ENCODE measurements at regions not wholly inside any gene's neighbourhood (a gene's known extent, or its start where the extent isn't known, plus 50 kb on each side); places are given as distances from the start of the nearest gene placed in this dataset.

GRCh38 chr12:90243211-90243610 lies 534.6 kb upstream of the ATP2B1 start:
- Histone ChIP-seq H3K36me3 (ENCODE audit: control insufficient read depth in 4 of 4, insufficient read depth in 3 of 4, low read depth in 1 of 4, low read length in 3 of 4) (no peaks in the 10 kb centered on the region), H3K9me3 (ENCODE audit: control insufficient read depth in 4 of 4, low read length in 3 of 4) (no peaks in the 10 kb centered on the region), H3K4me3 (ENCODE audit: low read depth in 1 of 3, low read length in 3 of 3) (no peak overlapping the region), H3K4me1 (ENCODE audit: control insufficient read depth in 4 of 4, insufficient read depth in 4 of 4, low read length in 3 of 4) (no peaks in the 10 kb centered on the region), H3K27ac (ENCODE audit: low read depth in 1 of 2, low read length in 2 of 2) (no peak overlapping the region), H3K9ac (ENCODE audit: low read depth in 1 of 2, low read length in 2 of 2) (no peak overlapping the region), H3K27me3 (ENCODE audit: control insufficient read depth in 4 of 4, insufficient read depth in 4 of 4, low read length in 3 of 4) (no peaks in the 10 kb centered on the region)
- 94% methylated on average over 4 of the region's 4 CpGs for WGBS
- TF ChIP-seq RXRA (IDR thresholded peaks at IDR 0.05) (no peak), CTCF (IDR thresholded peaks at IDR 0.05; ENCODE audit: low read depth, low read length, missing input control) (no peak), HNF4A (conservative IDR thresholded peaks at IDR 0.05) (no peak), NR2F2 (IDR thresholded peaks at IDR 0.05) (no peak), JUND (IDR thresholded peaks at IDR 0.05) (no peak), GABPA (IDR thresholded peaks at IDR 0.05 in 1 of 2, conservative IDR thresholded peaks at IDR 0.05 in 1 of 2) (no peak), REST (IDR thresholded peaks at IDR 0.05) (no peak), YY1 (IDR thresholded peaks at IDR 0.05) (no peak), FOXA2 (IDR thresholded peaks at IDR 0.05) (no peak), FOXA1 (IDR thresholded peaks at IDR 0.05) (no peak)
- TF ChIP-seq, protein P1, sequence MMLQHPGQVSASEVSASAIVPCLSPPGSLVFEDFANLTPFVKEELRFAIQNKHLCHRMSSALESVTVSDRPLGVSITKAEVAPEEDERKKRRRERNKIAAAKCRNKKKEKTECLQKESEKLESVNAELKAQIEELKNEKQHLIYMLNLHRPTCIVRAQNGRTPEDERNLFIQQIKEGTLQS (IDR thresholded peaks at IDR 0.05) = no peak
- TF ChIP-seq, protein P2, sequence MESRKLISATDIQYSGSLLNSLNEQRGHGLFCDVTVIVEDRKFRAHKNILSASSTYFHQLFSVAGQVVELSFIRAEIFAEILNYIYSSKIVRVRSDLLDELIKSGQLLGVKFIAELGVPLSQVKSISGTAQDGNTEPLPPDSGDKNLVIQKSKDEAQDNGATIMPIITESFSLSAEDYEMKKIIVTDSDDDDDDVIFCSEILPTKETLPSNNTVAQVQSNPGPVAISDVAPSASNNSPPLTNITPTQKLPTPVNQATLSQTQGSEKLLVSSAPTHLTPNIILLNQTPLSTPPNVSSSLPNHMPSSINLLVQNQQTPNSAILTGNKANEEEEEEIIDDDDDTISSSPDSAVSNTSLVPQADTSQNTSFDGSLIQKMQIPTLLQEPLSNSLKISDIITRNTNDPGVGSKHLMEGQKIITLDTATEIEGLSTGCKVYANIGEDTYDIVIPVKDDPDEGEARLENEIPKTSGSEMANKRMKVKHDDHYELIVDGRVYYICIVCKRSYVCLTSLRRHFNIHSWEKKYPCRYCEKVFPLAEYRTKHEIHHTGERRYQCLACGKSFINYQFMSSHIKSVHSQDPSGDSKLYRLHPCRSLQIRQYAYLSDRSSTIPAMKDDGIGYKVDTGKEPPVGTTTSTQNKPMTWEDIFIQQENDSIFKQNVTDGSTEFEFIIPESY (IDR thresholded peaks at IDR 0.05) = no peak
- no peak for DNase-seq (ENCODE audit: low spot score)

DNA sequence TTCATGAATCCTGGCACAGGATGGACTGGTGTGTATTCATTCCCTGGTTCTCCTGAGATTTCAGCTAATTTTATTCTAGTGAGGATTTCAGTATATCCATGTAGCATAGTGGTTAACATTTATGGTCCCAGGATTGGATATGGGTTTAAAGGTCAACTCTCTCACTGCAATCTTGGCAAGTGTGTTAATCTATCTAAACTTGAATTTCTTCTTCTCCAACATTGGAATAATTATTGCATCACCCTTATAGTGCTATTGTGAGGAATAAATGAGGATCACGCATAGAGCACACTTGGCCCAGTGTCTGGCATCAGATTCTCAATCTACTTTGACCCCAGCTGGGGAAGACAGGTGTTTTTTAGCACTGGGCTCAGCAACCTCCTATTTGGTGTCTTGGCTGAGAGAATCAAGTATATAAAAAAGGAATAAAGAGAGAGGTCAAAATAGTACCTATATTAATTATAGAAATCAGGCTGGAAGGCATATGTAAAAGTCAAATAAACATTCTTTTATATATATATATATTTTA lies 531.2 kb upstream of the ATP2B1 start:
- TF ChIP-seq MAX (IDR thresholded peaks at IDR 0.05) = no peak
- TF ChIP-seq, protein P2 (IDR thresholded peaks at IDR 0.05) = no peak
- TF ChIP-seq FOXA1 (IDR thresholded peaks at IDR 0.05) = no peak
- TF ChIP-seq JUND (IDR thresholded peaks at IDR 0.05) = no peak
- TF ChIP-seq GABPA (IDR thresholded peaks at IDR 0.05 in 1 of 2, conservative IDR thresholded peaks at IDR 0.05 in 1 of 2) = no peak
- TF ChIP-seq FOXA2 (IDR thresholded peaks at IDR 0.05) = no peak
- no peak for TF ChIP-seq TAF1 (conservative IDR thresholded peaks at IDR 0.05)
- TF ChIP-seq YY1 (IDR thresholded peaks at IDR 0.05) = no peak
- TF ChIP-seq EGR1 (IDR thresholded peaks at IDR 0.05; ENCODE audit: low read depth in 2 of 2) = no peak
- TF ChIP-seq HNF4A (conservative IDR thresholded peaks at IDR 0.05) = no peak
- TF ChIP-seq RAD21 (IDR thresholded peaks at IDR 0.05) = no peak
- no peak for TF ChIP-seq HNF4G (IDR thresholded peaks at IDR 0.05)
- TF ChIP-seq REST (IDR thresholded peaks at IDR 0.05) = no peak
- no peak for TF ChIP-seq NR2F2 (IDR thresholded peaks at IDR 0.05)
- H3K4me1 ChIP-seq (ENCODE audit: control insufficient read depth in 4 of 4, insufficient read depth in 4 of 4, low read length in 3 of 4) = no peaks in the 10 kb centered on the region

More for the DNA sequence above, 531.2 kb upstream of the ATP2B1 start:
- Histone ChIP-seq H3K27me3 (ENCODE audit: control insufficient read depth in 4 of 4, insufficient read depth in 4 of 4, low read length in 3 of 4) (no peaks in the 10 kb centered on the region), H3K36me3 (ENCODE audit: control insufficient read depth in 4 of 4, insufficient read depth in 3 of 4, low read depth in 1 of 4, low read length in 3 of 4) (no peaks in the 10 kb centered on the region), H3K4me3 (ENCODE audit: low read depth in 1 of 3, low read length in 3 of 3) (no peak overlapping the region), H3K27ac (ENCODE audit: low read depth in 1 of 2, low read length in 2 of 2) (no peak overlapping the region), H3K9me3 (ENCODE audit: control insufficient read depth in 4 of 4, low read length in 3 of 4) (no peaks in the 10 kb centered on the region), H3K9ac (ENCODE audit: low read depth in 1 of 2, low read length in 2 of 2) (no peak overlapping the region)
- 84% methylated on average over 1 of the region's 1 CpG for WGBS
- DNase-seq (ENCODE audit: low spot score) = no peak
